Erythroblast (primary cell): ENCODE measurements at regions not wholly inside any gene's neighbourhood (a gene's known extent, or its start where the extent isn't known, plus 50 kb on each side); places are given as distances from the start of the nearest gene placed in this dataset.

Experiments used
- GATA1 ChIP-seq: IDR thresholded peaks from 2 replicates; pipeline ENCODE4 v1.6.1; 2011; ENCODE audit warnings: low read depth, mild to moderate bottlenecking, control low read depth, low read length, moderate library complexity
- POLR2A ChIP-seq: IDR thresholded peaks from 2 replicates; pipeline ENCODE4 v1.6.1; 2011; ENCODE audit warnings: mild to moderate bottlenecking, low read length

DNA sequence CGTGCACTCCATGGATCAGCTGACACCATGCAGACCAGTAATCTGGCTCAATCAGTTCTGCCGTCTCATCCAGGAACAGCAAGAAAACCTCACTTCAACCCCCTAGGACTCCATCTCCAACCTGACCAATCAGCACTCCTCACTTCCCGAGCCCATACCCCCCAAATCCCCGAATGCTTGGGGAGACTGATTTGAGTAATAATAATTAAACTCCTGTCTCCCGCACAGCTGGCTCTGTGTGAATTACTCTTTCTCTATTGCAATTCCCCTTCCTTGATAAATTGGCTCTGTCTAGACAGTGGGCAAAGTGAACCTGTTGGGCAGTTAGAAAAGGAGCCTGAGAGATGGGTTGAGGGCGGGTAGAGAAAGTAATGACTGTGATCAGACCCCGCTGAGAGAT is 320.0 kb downstream of the HAPSTR1 start:
- TF ChIP-seq POLR2A (no peak), GATA1 (no peak)
